GM23338 (cell line): ENCODE measurements at regions not wholly inside any gene's neighbourhood (a gene's known extent, or its start where the extent isn't known, plus 50 kb on each side); places are given as distances from the start of the nearest gene placed in this dataset.

Experiments
- ATAC-seq: fragments of 200-7000 bp; cut with Tn5 transposase; 3 replicates; pipeline ENCODE4 v1.9.1; 2020
- DNase-seq: peaks from one replicate; pipeline ENCODE4 v3.0.0-alpha.2; 2015; ENCODE audit warnings: low spot score
- H2AFZ ChIP-seq: fragments of 200-600 bp; sonication (generic); 2 replicates; pipeline ENCODE4 v1.8.0; 2016; ENCODE audit warnings: antibody characterized with exemption, mild to moderate bottlenecking, moderate library complexity
- H3F3A ChIP-seq: fragments of 200-600 bp; sonication (generic); replicated peaks from 2 replicates; pipeline ENCODE4 v1.8.0; 2017; ENCODE audit warnings: antibody characterized with exemption, mixed run types, low read depth
- H3K27ac ChIP-seq: fragments of 200-600 bp; sonication (generic); 2 replicates; pipeline ENCODE4 v1.6.1; 2016; ENCODE audit warnings: low read depth
- H3K27me3 ChIP-seq: fragments of 200-600 bp; sonication (generic); 2 replicates; pipeline ENCODE4 v1.8.0; 2016; ENCODE audit warnings: mild to moderate bottlenecking, mixed run types, moderate library complexity; ENCODE audit not compliant: insufficient read depth
- H3K36me3 ChIP-seq: fragments of 200-600 bp; sonication (generic); 2 replicates; pipeline ENCODE4 v1.8.0; 2016; ENCODE audit warnings: mild to moderate bottlenecking; ENCODE audit not compliant: insufficient read depth
- H3K4me1 ChIP-seq: fragments of 200-600 bp; sonication (generic); 2 replicates; pipeline ENCODE4 v1.8.0; 2016; ENCODE audit warnings: mild to moderate bottlenecking, moderate library complexity; ENCODE audit not compliant: insufficient read depth
- H3K4me2 ChIP-seq: fragments of 200-600 bp; sonication (generic); 2 replicates; pipeline ENCODE4 v1.7.1; 2017; ENCODE audit warnings: mixed run types
- H3K4me3 ChIP-seq: fragments of 200-600 bp; sonication (generic); 2 replicates; pipeline ENCODE4 v1.6.1; 2016; ENCODE audit warnings: mixed run types
- H3K79me2 ChIP-seq: fragments of 200-600 bp; sonication (generic); replicated peaks from 2 replicates; pipeline ENCODE4 v1.8.0; 2017; ENCODE audit warnings: mild to moderate bottlenecking; ENCODE audit not compliant: insufficient read depth
- H3K9me2 ChIP-seq: fragments of 200-600 bp; sonication (generic); 2 replicates; pipeline ENCODE4 v1.8.0; 2017; ENCODE audit not compliant: insufficient read depth
- H4K20me1 ChIP-seq: fragments of 200-600 bp; sonication (generic); replicated peaks from 2 replicates; pipeline ENCODE4 v1.8.0; 2017; ENCODE audit warnings: mild to moderate bottlenecking; ENCODE audit not compliant: insufficient read depth
- H3K27ac Mint-ChIP-seq: 2 replicates; pipeline ENCODE4 v1.8.0; 2020; ENCODE audit warnings: inconsistent platforms, mild to moderate bottlenecking, moderate library complexity, mixed read lengths
- H3K27me3 Mint-ChIP-seq: 3 replicates; pipeline ENCODE4 v1.8.0; 2022; ENCODE audit warnings: low read depth, mild to moderate bottlenecking, moderate library complexity, mixed read lengths, inconsistent platforms; ENCODE audit not compliant: insufficient read depth, poor library complexity
- H3K36me3 Mint-ChIP-seq: 3 replicates; pipeline ENCODE4 v1.8.0; 2021; ENCODE audit warnings: low read depth, mild to moderate bottlenecking, inconsistent platforms, moderate library complexity, mixed read lengths
- H3K4me1 Mint-ChIP-seq: 3 replicates; pipeline ENCODE4 v1.8.0; 2020; ENCODE audit warnings: mild to moderate bottlenecking, inconsistent platforms, mixed read lengths
- H3K4me3 Mint-ChIP-seq: 3 replicates; pipeline ENCODE4 v1.8.0; 2021; ENCODE audit warnings: moderate library complexity, mild to moderate bottlenecking, inconsistent platforms, mixed read lengths
- H3K9me3 Mint-ChIP-seq: 3 replicates; pipeline ENCODE4 v1.8.0; 2020; ENCODE audit warnings: moderate library complexity, mild to moderate bottlenecking, inconsistent platforms, mixed read lengths
- EZH2 ChIP-seq: fragments of 200-600 bp; sonication (generic); IDR thresholded peaks from one replicate; pipeline ENCODE4 v1.8.0; 2017; ENCODE audit warnings: antibody characterized with exemption, mild to moderate bottlenecking, low read depth; ENCODE audit not compliant: unreplicated experiment
- EZH2phosphoT487 ChIP-seq: fragments of 200-600 bp; sonication (generic); IDR thresholded peaks from one replicate; pipeline ENCODE4 v1.8.1; 2018; ENCODE audit warnings: antibody characterized with exemption; ENCODE audit not compliant: unreplicated experiment
- NANOG ChIP-seq: IDR thresholded peaks from 2 replicates; pipeline ENCODE4 v1.6.1; 2016; ENCODE audit warnings: antibody characterized with exemption, borderline replicate concordance
- POLR2AphosphoS5 ChIP-seq: IDR thresholded peaks from 2 replicates; pipeline ENCODE4 v1.6.1; 2016; ENCODE audit warnings: antibody characterized with exemption, low read depth
- STAT1 ChIP-seq: IDR thresholded peaks from one replicate; pipeline ENCODE4 v1.6.1; 2016; ENCODE audit warnings: antibody characterized with exemption; ENCODE audit not compliant: unreplicated experiment
- ZNF114 ChIP-seq: fragments of 250-450 bp; sonication (Bioruptor Pico); IDR thresholded peaks from 2 replicates; pipeline ENCODE4 v1.5.0; 2020; ENCODE audit warnings: mild to moderate bottlenecking, moderate library complexity
- TF ChIP-seq, protein P1 (sequence below), 2 experiments: fragments of 200-600 bp in 1 of 2; sonication (generic) in 1 of 2; conservative IDR thresholded peaks; 2 replicates each; pipeline versions ENCODE4 v1.5.1 to v1.6.1; 2016 to 2017; ENCODE audit warnings: antibody characterized with exemption in 2 of 2, low read depth in 2 of 2, mild to moderate bottlenecking in 2 of 2, moderate library complexity in 1 of 2
- TF ChIP-seq, protein P2 (sequence below): IDR thresholded peaks from 2 replicates; pipeline ENCODE4 v1.6.1; 2016; ENCODE audit warnings: antibody characterized with exemption
- TF ChIP-seq, protein P3 (sequence below): IDR thresholded peaks from one replicate; pipeline ENCODE4 v1.6.1; 2018; ENCODE audit warnings: antibody characterized with exemption; ENCODE audit not compliant: unreplicated experiment
- TF ChIP-seq, protein P4 (sequence below): fragments of 250-450 bp; sonication (Bioruptor Pico); IDR thresholded peaks from 2 replicates; pipeline ENCODE4 v1.5.0; 2020; ENCODE audit warnings: mild to moderate bottlenecking, moderate library complexity

DNA sequence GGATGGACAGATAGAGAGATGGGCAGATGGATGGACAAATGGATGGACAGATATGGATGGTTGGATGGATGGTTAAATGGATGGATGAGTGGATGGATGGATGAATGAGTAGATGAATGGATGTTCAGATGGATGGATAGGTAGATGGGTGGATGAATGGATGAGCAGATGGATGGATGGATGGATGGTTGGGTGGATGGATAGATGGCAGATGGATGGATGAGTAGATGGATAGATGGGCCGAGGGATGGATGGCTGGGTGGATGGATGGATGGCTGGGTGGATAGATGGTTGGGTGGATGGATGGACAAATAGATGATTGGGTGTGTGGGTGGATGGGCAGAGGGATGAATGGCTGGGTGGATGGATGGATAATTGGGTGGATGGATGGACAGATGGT lies 98.9 kb upstream of the OTOS start (continued):
- TF ChIP-seq, protein P1, sequence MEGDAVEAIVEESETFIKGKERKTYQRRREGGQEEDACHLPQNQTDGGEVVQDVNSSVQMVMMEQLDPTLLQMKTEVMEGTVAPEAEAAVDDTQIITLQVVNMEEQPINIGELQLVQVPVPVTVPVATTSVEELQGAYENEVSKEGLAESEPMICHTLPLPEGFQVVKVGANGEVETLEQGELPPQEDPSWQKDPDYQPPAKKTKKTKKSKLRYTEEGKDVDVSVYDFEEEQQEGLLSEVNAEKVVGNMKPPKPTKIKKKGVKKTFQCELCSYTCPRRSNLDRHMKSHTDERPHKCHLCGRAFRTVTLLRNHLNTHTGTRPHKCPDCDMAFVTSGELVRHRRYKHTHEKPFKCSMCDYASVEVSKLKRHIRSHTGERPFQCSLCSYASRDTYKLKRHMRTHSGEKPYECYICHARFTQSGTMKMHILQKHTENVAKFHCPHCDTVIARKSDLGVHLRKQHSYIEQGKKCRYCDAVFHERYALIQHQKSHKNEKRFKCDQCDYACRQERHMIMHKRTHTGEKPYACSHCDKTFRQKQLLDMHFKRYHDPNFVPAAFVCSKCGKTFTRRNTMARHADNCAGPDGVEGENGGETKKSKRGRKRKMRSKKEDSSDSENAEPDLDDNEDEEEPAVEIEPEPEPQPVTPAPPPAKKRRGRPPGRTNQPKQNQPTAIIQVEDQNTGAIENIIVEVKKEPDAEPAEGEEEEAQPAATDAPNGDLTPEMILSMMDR (conservative IDR thresholded peaks at IDR 0.05; ENCODE audit: low read depth in 2 of 2): no peak
- no peak for TF ChIP-seq STAT1

DNA sequence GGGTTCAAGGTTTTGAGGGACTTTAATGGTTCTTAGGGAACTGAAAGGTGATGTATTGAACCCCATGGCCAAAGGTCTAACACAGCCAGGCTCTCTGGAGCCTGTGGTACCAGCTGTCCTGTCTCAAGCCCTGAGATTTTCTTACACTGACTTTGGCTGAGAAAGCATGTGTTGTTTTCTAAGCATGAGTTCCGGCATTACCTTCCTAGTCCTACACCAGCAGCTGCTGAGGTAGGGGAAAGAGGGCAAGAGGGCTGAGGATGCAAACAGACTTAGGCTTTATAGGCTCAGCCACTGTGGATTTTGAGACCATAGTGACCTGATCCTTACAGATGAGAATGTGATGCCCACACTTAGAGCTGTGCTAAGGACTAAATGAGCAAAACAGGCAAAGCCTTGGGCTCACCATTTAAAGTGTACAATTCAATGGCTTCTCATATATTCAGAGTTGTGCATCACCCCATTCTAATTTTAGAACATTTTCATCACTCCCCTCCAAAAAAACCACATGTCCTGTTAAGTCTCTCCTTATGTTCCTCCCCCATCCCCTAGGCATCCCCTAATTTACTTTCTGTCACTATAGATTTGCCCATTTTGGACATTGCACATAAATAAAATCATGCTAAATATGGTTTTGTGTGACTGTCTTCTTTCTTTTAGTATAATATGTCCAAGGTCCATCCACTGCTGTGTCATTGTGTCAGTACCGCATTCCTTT lies 99.7 kb upstream of the OTOS start:
- H3K9me3 Mint-ChIP-seq: peaks cover 2% of the 10 kb centered on the region; the same call in 1 of the 3 replicates
- H3K36me3 Mint-ChIP-seq: no peaks in the 10 kb centered on the region
- Histone ChIP-seq H3K4me3 (no peak overlapping the region), H3K4me1 (no peaks in the 10 kb centered on the region), H3K36me3 (no peaks in the 10 kb centered on the region), H3K27me3 (no peaks in the 10 kb centered on the region), H2AFZ (no peak overlapping the region), H3K9me2 (peaks cover 7% of the 10 kb centered on the region), H3K27ac (no peak overlapping the region), H3F3A (no peaks in the 10 kb centered on the region), H3K4me2 (no peak overlapping the region), H3K79me2 (no peaks in the 10 kb centered on the region), H4K20me1 (no peaks in the 10 kb centered on the region)
- H3K4me3 Mint-ChIP-seq: no peak overlapping the region
- peaks cover 6% of the 10 kb centered on the region; the same call in 2 of the 3 replicates for H3K4me1 Mint-ChIP-seq
- DNase-seq (no peak), ATAC-seq (no peak)
- H3K27ac Mint-ChIP-seq: no peak overlapping the region
- H3K27me3 Mint-ChIP-seq: peaks cover 2% of the 10 kb centered on the region
- TF ChIP-seq EZH2phosphoT487 (no peak), STAT1 (no peak), EZH2 (no peak), ZNF114 (no peak), POLR2AphosphoS5 (no peak), NANOG (no peak)
- TF ChIP-seq, protein P2, sequence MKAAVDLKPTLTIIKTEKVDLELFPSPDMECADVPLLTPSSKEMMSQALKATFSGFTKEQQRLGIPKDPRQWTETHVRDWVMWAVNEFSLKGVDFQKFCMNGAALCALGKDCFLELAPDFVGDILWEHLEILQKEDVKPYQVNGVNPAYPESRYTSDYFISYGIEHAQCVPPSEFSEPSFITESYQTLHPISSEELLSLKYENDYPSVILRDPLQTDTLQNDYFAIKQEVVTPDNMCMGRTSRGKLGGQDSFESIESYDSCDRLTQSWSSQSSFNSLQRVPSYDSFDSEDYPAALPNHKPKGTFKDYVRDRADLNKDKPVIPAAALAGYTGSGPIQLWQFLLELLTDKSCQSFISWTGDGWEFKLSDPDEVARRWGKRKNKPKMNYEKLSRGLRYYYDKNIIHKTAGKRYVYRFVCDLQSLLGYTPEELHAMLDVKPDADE: no peak
- TF ChIP-seq, protein P3, sequence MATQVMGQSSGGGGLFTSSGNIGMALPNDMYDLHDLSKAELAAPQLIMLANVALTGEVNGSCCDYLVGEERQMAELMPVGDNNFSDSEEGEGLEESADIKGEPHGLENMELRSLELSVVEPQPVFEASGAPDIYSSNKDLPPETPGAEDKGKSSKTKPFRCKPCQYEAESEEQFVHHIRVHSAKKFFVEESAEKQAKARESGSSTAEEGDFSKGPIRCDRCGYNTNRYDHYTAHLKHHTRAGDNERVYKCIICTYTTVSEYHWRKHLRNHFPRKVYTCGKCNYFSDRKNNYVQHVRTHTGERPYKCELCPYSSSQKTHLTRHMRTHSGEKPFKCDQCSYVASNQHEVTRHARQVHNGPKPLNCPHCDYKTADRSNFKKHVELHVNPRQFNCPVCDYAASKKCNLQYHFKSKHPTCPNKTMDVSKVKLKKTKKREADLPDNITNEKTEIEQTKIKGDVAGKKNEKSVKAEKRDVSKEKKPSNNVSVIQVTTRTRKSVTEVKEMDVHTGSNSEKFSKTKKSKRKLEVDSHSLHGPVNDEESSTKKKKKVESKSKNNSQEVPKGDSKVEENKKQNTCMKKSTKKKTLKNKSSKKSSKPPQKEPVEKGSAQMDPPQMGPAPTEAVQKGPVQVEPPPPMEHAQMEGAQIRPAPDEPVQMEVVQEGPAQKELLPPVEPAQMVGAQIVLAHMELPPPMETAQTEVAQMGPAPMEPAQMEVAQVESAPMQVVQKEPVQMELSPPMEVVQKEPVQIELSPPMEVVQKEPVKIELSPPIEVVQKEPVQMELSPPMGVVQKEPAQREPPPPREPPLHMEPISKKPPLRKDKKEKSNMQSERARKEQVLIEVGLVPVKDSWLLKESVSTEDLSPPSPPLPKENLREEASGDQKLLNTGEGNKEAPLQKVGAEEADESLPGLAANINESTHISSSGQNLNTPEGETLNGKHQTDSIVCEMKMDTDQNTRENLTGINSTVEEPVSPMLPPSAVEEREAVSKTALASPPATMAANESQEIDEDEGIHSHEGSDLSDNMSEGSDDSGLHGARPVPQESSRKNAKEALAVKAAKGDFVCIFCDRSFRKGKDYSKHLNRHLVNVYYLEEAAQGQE: no peak
- TF ChIP-seq, protein P4, sequence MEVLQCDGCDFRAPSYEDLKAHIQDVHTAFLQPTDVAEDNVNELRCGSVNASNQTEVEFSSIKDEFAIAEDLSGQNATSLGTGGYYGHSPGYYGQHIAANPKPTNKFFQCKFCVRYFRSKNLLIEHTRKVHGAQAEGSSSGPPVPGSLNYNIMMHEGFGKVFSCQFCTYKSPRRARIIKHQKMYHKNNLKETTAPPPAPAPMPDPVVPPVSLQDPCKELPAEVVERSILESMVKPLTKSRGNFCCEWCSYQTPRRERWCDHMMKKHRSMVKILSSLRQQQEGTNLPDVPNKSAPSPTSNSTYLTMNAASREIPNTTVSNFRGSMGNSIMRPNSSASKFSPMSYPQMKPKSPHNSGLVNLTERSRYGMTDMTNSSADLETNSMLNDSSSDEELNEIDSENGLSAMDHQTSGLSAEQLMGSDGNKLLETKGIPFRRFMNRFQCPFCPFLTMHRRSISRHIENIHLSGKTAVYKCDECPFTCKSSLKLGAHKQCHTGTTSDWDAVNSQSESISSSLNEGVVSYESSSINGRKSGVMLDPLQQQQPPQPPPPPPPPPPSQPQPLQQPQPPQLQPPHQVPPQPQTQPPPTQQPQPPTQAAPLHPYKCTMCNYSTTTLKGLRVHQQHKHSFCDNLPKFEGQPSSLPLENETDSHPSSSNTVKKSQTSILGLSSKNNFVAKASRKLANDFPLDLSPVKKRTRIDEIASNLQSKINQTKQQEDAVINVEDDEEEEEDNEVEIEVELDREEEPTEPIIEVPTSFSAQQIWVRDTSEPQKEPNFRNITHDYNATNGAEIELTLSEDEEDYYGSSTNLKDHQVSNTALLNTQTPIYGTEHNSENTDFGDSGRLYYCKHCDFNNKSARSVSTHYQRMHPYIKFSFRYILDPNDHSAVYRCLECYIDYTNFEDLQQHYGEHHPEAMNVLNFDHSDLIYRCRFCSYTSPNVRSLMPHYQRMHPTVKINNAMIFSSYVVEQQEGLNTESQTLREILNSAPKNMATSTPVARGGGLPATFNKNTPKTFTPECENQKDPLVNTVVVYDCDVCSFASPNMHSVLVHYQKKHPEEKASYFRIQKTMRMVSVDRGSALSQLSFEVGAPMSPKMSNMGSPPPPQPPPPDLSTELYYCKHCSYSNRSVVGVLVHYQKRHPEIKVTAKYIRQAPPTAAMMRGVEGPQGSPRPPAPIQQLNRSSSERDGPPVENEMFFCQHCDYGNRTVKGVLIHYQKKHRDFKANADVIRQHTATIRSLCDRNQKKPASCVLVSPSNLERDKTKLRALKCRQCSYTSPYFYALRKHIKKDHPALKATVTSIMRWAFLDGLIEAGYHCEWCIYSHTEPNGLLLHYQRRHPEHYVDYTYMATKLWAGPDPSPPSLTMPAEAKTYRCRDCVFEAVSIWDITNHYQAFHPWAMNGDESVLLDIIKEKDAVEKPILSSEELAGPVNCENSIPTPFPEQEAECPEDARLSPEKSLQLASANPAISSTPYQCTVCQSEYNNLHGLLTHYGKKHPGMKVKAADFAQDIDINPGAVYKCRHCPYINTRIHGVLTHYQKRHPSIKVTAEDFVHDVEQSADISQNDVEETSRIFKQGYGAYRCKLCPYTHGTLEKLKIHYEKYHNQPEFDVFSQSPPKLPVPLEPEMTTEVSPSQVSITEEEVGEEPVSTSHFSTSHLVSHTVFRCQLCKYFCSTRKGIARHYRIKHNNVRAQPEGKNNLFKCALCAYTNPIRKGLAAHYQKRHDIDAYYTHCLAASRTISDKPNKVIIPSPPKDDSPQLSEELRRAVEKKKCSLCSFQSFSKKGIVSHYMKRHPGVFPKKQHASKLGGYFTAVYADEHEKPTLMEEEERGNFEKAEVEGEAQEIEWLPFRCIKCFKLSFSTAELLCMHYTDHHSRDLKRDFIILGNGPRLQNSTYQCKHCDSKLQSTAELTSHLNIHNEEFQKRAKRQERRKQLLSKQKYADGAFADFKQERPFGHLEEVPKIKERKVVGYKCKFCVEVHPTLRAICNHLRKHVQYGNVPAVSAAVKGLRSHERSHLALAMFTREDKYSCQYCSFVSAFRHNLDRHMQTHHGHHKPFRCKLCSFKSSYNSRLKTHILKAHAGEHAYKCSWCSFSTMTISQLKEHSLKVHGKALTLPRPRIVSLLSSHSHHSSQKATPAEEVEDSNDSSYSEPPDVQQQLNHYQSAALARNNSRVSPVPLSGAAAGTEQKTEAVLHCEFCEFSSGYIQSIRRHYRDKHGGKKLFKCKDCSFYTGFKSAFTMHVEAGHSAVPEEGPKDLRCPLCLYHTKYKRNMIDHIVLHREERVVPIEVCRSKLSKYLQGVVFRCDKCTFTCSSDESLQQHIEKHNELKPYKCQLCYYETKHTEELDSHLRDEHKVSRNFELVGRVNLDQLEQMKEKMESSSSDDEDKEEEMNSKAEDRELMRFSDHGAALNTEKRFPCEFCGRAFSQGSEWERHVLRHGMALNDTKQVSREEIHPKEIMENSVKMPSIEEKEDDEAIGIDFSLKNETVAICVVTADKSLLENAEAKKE (CRISPR knock-in tag): no peak
